ENCODE measurements at regions not wholly inside any gene's neighbourhood (a gene's known extent, or its start where the extent isn't known, plus 50 kb on each side); places are given as distances from the start of the nearest gene placed in this dataset.

GRCh38 chr2:237035781-237036475, 49.8 kb upstream of the COPS8 start:
- no peaks in the 10 kb centered on the region for H3K4me1 Mint-ChIP-seq
- no peaks in the 10 kb centered on the region for H3K9me3 Mint-ChIP-seq
- ATAC-seq (ENCODE audit: low read depth in 2 of 2), result no peak
- no peak overlapping the region for H3K4me3 Mint-ChIP-seq
- peaks cover 0 to 8% (median 6%) of the 10 kb centered on the region in 3 donors for H3K27me3 Mint-ChIP-seq
- no peaks in the 10 kb centered on the region for H3K36me3 Mint-ChIP-seq
- no peak overlapping the region for H3K27ac Mint-ChIP-seq
- DNase-seq, result no peak

Measured in naive B cell (primary cell).